Common myeloid progenitor, CD34-positive (primary cell): ENCODE measurements at regions not wholly inside any gene's neighbourhood (a gene's known extent, or its start where the extent isn't known, plus 50 kb on each side); places are given as distances from the start of the nearest gene placed in this dataset.

Experiments used
- CTCF ChIA-PET: fragments of 350-600 bp; sonication (Branson Sonifier 250); formaldehyde crosslinking; loops from one replicate; lab custom pipeline; 2021; ENCODE audit warnings: antibody characterized with exemption; lab: Charles Lee
- POLR2A ChIA-PET: fragments of 350-600 bp; sonication (Branson Sonifier 250); formaldehyde crosslinking; loops from one replicate; lab custom pipeline; 2021; ENCODE audit warnings: antibody characterized with exemption; lab: Charles Lee
- DNase-seq, 3 donors: peaks; one replicate each; pipeline versions ENCODE4 v3.0.0 to v3.0.0-alpha.2; 2013
- H3K27ac ChIP-seq, 2 experiments: 1 replicate in 1 of 2; 2 replicates in 1 of 2; pipeline ENCODE4 v1.7.0; 2013; ENCODE audit warnings: inconsistent platforms in 2 of 2, low read length in 2 of 2, mild to moderate bottlenecking in 2 of 2, low read depth in 1 of 2, moderate library complexity in 1 of 2; ENCODE audit not compliant: severe bottlenecking in 2 of 2, insufficient read depth in 1 of 2, poor library complexity in 1 of 2
- H3K27me3 ChIP-seq, 5 experiments: replicated peaks in 2 of 5; 1 replicate in 3 of 5; 2 replicates in 2 of 5; pipeline versions ENCODE4 v1.6.1 to v1.7.0; 2013; ENCODE audit warnings: low read length in 4 of 5, mild to moderate bottlenecking in 2 of 5, moderate library complexity in 2 of 5, inconsistent platforms in 1 of 5; ENCODE audit not compliant: insufficient read depth in 5 of 5, control insufficient read depth in 4 of 5
- H3K36me3 ChIP-seq, 4 experiments: 1 replicate in 2 of 4; 2 replicates in 2 of 4; pipeline versions ENCODE4 v1.6.1 to v1.7.0; 2013; ENCODE audit warnings: low read length in 3 of 4, control low read depth in 1 of 4, mild to moderate bottlenecking in 1 of 4; ENCODE audit not compliant: control insufficient read depth in 4 of 4, insufficient read depth in 4 of 4
- H3K4me1 ChIP-seq, 4 experiments: 1 replicate in 3 of 4; 2 replicates in 1 of 4; pipeline versions ENCODE4 v1.6.1 to v1.7.1; 2013; ENCODE audit warnings: low read length in 3 of 4, mild to moderate bottlenecking in 3 of 4, control low read depth in 1 of 4, inconsistent platforms in 1 of 4, moderate library complexity in 1 of 4; ENCODE audit not compliant: control insufficient read depth in 4 of 4, insufficient read depth in 4 of 4; ENCODE audit errors: control extremely low read depth in 1 of 4
- H3K4me3 ChIP-seq, 7 experiments: 1 replicate in 4 of 7; 2 replicates in 3 of 7; pipeline versions ENCODE4 v1.5.1 to v1.7.0; 2013; ENCODE audit warnings: mild to moderate bottlenecking in 7 of 7, low read length in 6 of 7, moderate library complexity in 6 of 7, inconsistent platforms in 2 of 7, low read depth in 2 of 7, control low read depth in 1 of 7; ENCODE audit not compliant: insufficient read depth in 4 of 7, control insufficient read depth in 1 of 7; ENCODE audit errors: extremely low read depth in 1 of 7
- H3K9me3 ChIP-seq, 5 experiments: 1 replicate in 4 of 5; 2 replicates in 1 of 5; pipeline versions ENCODE4 v1.6.1 to v1.7.1; 2013; ENCODE audit warnings: low read length in 4 of 5, mild to moderate bottlenecking in 2 of 5, inconsistent platforms in 1 of 5, low read depth in 1 of 5, moderate library complexity in 1 of 5; ENCODE audit not compliant: control insufficient read depth in 4 of 5, insufficient read depth in 2 of 5; ENCODE audit errors: control extremely low read depth in 1 of 5
- WGBS: methylation state at CpG from one replicate; pipeline ENCODE4 v1.1.5; 2013; ENCODE audit not compliant: insufficient coverage; 5-methylcytosine and 5-hydroxymethylcytosine counted together

GRCh38 chr3:184652465-184652864 lies 59.4 kb downstream of the MAGEF1 start:
- POLR2A ChIA-PET: no interaction called here
- Histone ChIP-seq H3K9me3 (peaks cover 0 to 7% (median 0%) of the 10 kb centered on the region in 5 experiments), H3K27me3 (no peaks in the 10 kb centered on the region), H3K36me3 (no peaks in the 10 kb centered on the region), H3K27ac (no peak overlapping the region), H3K4me1 (peaks cover 0 to 14% (median 0%) of the 10 kb centered on the region in 4 experiments), H3K4me3 (no peak overlapping the region)
- 97% methylated on average over 5 of the region's 6 CpGs for WGBS
- DNase-seq: no peak
- CTCF ChIA-PET: interaction anchor here (1.2 to 1.5 kb wide), 2 partner anchors 9 to 10 kb away, joined by 3 to 4 read pairs; no protein-coding TSS in a partner anchor

GRCh38 chr3:184651904-184652303 lies 60.0 kb downstream of the MAGEF1 start:
- POLR2A ChIA-PET: no interaction called here
- Histone ChIP-seq H3K4me1 (peaks cover 0 to 14% (median 0%) of the 10 kb centered on the region in 4 experiments), H3K27me3 (no peaks in the 10 kb centered on the region), H3K4me3 (no peak overlapping the region), H3K27ac (no peak overlapping the region), H3K36me3 (no peaks in the 10 kb centered on the region), H3K9me3 (peaks cover 0 to 7% (median 0%) of the 10 kb centered on the region in 5 experiments)
- CTCF ChIA-PET: interaction anchor here (1.1 to 1.5 kb wide), 3 partner anchors 8 to 21 kb away, joined by 3 to 4 read pairs (median 3); no protein-coding TSS in a partner anchor
- 100% methylated on average over 6 of the region's 6 CpGs for WGBS
- DNase-seq: no peak

- Histone ChIP-seq H3K27me3 (no peaks in the 10 kb centered on the region), H3K4me1 (peaks cover 0 to 22% (median 4%) of the 10 kb centered on the region in 4 experiments), H3K4me3 (no peak overlapping the region), H3K36me3 (no peaks in the 10 kb centered on the region), H3K9me3 (no peaks in the 10 kb centered on the region), H3K27ac (no peak overlapping the region)
- no peak for DNase-seq
- POLR2A ChIA-PET: no interaction called here
- CTCF ChIA-PET: interaction anchor here (1.3 kb wide), 1 partner anchor 78 kb away, joined by 4 read pairs; no protein-coding TSS in a partner anchor
- WGBS: 100% methylated on average over 10 of the region's 10 CpGs
Observed at GRCh38 chr3:184648636-184649035, 63.2 kb downstream of the MAGEF1 start.

- Histone ChIP-seq H3K4me1 (peaks cover 0 to 31% (median 16%) of the 10 kb centered on the region in 4 experiments), H3K27me3 (no peaks in the 10 kb centered on the region), H3K36me3 (no peaks in the 10 kb centered on the region), H3K27ac (no peak overlapping the region), H3K4me3 (no peak overlapping the region), H3K9me3 (no peaks in the 10 kb centered on the region)
- WGBS: 96% methylated on average over 7 of the region's 7 CpGs
- POLR2A ChIA-PET: no interaction called here
- no peak for DNase-seq
- CTCF ChIA-PET: interaction anchor here (1.3 to 1.6 kb wide), 2 partner anchors 28 to 79 kb away, joined by 4 to 5 read pairs; no protein-coding TSS in a partner anchor
Observed at GRCh38 chr3:184647405-184647936, 64.4 kb downstream of the MAGEF1 start.

GRCh38 chr3:184645336-184645735 lies 66.5 kb downstream of the MAGEF1 start:
- Histone ChIP-seq H3K9me3 (no peaks in the 10 kb centered on the region), H3K27me3 (no peaks in the 10 kb centered on the region), H3K27ac (no peak overlapping the region), H3K4me3 (no peak overlapping the region), H3K36me3 (no peaks in the 10 kb centered on the region), H3K4me1 (peaks cover 3 to 27% (median 22%) of the 10 kb centered on the region in 4 experiments)
- ChIA-PET POLR2A (no interaction called here), CTCF (interaction anchor here (1.3 kb wide), 1 partner anchor 12 kb away, joined by 3 read pairs; no protein-coding TSS in a partner anchor)
- 80% methylated on average over 1 of the region's 3 CpGs for WGBS
- no peak for DNase-seq

- no peaks in the 10 kb centered on the region for H3K27me3 ChIP-seq
- POLR2A ChIA-PET: no interaction called here
- no peaks in the 10 kb centered on the region for H3K36me3 ChIP-seq
- peak in 2 of 3 donors; percentile 68 to 75 for DNase-seq
- CTCF ChIA-PET: interaction anchor here (1.1 kb wide), 1 partner anchor 8 kb away, joined by 4 read pairs; no protein-coding TSS in a partner anchor
- H3K27ac ChIP-seq: no peak overlapping the region
- H3K9me3 ChIP-seq: no peaks in the 10 kb centered on the region
- no peak overlapping the region for H3K4me3 ChIP-seq
- WGBS: 57% methylated on average over 6 of the region's 6 CpGs
- H3K4me1 ChIP-seq: peaks cover 3 to 46% (median 32%) of the 10 kb centered on the region in 4 experiments
Observed at GRCh38 chr3:184643442-184643841, 68.4 kb downstream of the MAGEF1 start.

GRCh38 chr3:184642631-184643285 lies 69.1 kb downstream of the MAGEF1 start:
- Histone ChIP-seq H3K4me1 (peaks cover 6 to 52% (median 38%) of the 10 kb centered on the region in 4 experiments), H3K4me3 (peak overlapping the region in 2 of 7 experiments; percentile 12 to 17), H3K27ac (no peak overlapping the region), H3K27me3 (no peaks in the 10 kb centered on the region), H3K36me3 (no peaks in the 10 kb centered on the region), H3K9me3 (no peaks in the 10 kb centered on the region)
- DNase-seq: peak; percentile 56 to 94 (median 89)
- ChIA-PET POLR2A (no interaction called here), CTCF (interaction anchor here (1.3 kb wide), 2 partner anchors 18 to 23 kb away, joined by 4 to 5 read pairs; no protein-coding TSS in a partner anchor)
- no CpG with 5 or more reads among the region's 9 CpGs for WGBS
